GM18951 (cell line): ENCODE measurements at regions not wholly inside any gene's neighbourhood (a gene's known extent, or its start where the extent isn't known, plus 50 kb on each side); places are given as distances from the start of the nearest gene placed in this dataset.

Experiments used
- POLR2A ChIP-seq: IDR thresholded peaks from 4 replicates; pipeline ENCODE4 v1.6.1; 2011; ENCODE audit warnings: mild to moderate bottlenecking; ENCODE audit not compliant: insufficient read length, insufficient read depth; ENCODE audit errors: extremely low read depth
- in situ Hi-C: fragments of 300-500 bp; cut with MboI; formaldehyde crosslinking; loops from one replicate; pipeline ENCODE4 v1.12.0; 2022; ENCODE audit warnings: low sequenced_read_pairs, mixed read lengths, inconsistent platforms; ENCODE audit not compliant: unreplicated experiment

GRCh38 chr14:53879022-53879686, 77.5 kb downstream of the BMP4 start:
- no peak for TF ChIP-seq POLR2A
- in situ Hi-C loops, result no loop called here

GRCh38 chr14:53875324-53875897, 81.2 kb downstream of the BMP4 start:
- in situ Hi-C loops, result no loop called here
- TF ChIP-seq POLR2A, result no peak

GRCh38 chr14:53874704-53875103, 81.9 kb downstream of the BMP4 start:
- no peak for TF ChIP-seq POLR2A
- in situ Hi-C loops, result no loop called here

- in situ Hi-C loops, result no loop called here
- no peak for TF ChIP-seq POLR2A
Measured at GRCh38 chr14:53872681-53873089, 83.9 kb downstream of the BMP4 start.

- in situ Hi-C loops, result no loop called here
- TF ChIP-seq POLR2A, result no peak
Measured at GRCh38 chr14:53871951-53872350, 84.7 kb downstream of the BMP4 start.

- TF ChIP-seq POLR2A, result no peak
- in situ Hi-C loops, result no loop called here
Measured at GRCh38 chr14:53871011-53871410, 85.6 kb downstream of the BMP4 start.

- no peak for TF ChIP-seq POLR2A
- in situ Hi-C loops, result no loop called here
Measured at GRCh38 chr14:53865711-53866110, 90.9 kb downstream of the BMP4 start.

- no peak for TF ChIP-seq POLR2A
- in situ Hi-C loops, result no loop called here
Measured at GRCh38 chr14:53861781-53862180, 94.8 kb downstream of the BMP4 start.

GRCh38 chr14:53858345-53858684, 98.3 kb downstream of the BMP4 start:
- in situ Hi-C loops, result no loop called here
- no peak for TF ChIP-seq POLR2A

- no peak for TF ChIP-seq POLR2A
- in situ Hi-C loops, result no loop called here
Measured at GRCh38 chr14:53857625-53858344, 98.8 kb downstream of the BMP4 start.

- no peak for TF ChIP-seq POLR2A
- in situ Hi-C loops, result no loop called here
Measured at GRCh38 chr14:53855574-53855973, 101.1 kb downstream of the BMP4 start.

GRCh38 chr14:53855127-53855526, 101.5 kb downstream of the BMP4 start:
- in situ Hi-C loops, result no loop called here
- no peak for TF ChIP-seq POLR2A

GRCh38 chr14:53851394-53852090, 105.1 kb downstream of the BMP4 start:
- TF ChIP-seq POLR2A, result no peak
- in situ Hi-C loops, result no loop called here

- in situ Hi-C loops, result no loop called here
- TF ChIP-seq POLR2A, result no peak
Measured at GRCh38 chr14:53850714-53851296, 105.8 kb downstream of the BMP4 start.

GRCh38 chr14:53849549-53849948, 107.1 kb downstream of the BMP4 start:
- TF ChIP-seq POLR2A, result no peak
- in situ Hi-C loops, result no loop called here
